ENCODE measurements at regions not wholly inside any gene's neighbourhood (a gene's known extent, or its start where the extent isn't known, plus 50 kb on each side); places are given as distances from the start of the nearest gene placed in this dataset.

DNA sequence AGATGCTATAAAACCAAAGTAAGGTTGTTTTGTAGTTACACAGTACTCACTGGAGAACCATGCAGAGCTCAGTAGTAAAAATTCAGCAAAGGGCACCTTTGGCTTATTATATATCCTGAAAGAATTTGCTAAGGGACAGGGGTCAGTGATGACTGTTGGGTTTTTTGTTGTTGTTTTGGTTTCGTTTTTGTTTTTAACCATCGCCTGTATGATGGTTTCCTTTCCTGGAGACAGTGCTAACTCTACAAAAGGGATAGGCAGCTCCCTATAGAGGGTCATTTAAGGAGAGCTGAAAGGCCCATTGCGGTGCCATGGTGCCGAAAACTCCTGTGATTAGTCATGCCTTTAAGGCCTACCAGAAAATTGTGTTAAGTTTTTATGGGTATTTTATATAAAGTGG, 118.2 kb upstream of the GOLIM4 start:
- TF ChIP-seq, protein P1, sequence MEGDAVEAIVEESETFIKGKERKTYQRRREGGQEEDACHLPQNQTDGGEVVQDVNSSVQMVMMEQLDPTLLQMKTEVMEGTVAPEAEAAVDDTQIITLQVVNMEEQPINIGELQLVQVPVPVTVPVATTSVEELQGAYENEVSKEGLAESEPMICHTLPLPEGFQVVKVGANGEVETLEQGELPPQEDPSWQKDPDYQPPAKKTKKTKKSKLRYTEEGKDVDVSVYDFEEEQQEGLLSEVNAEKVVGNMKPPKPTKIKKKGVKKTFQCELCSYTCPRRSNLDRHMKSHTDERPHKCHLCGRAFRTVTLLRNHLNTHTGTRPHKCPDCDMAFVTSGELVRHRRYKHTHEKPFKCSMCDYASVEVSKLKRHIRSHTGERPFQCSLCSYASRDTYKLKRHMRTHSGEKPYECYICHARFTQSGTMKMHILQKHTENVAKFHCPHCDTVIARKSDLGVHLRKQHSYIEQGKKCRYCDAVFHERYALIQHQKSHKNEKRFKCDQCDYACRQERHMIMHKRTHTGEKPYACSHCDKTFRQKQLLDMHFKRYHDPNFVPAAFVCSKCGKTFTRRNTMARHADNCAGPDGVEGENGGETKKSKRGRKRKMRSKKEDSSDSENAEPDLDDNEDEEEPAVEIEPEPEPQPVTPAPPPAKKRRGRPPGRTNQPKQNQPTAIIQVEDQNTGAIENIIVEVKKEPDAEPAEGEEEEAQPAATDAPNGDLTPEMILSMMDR (IDR thresholded peaks at IDR 0.05; ENCODE audit: insufficient read depth, low read length), result no peak
- TF ChIP-seq GABPA (IDR thresholded peaks at IDR 0.05; ENCODE audit: low read depth) (no peak), POLR2AphosphoS5 (IDR thresholded peaks at IDR 0.05; ENCODE audit: low read depth) (no peak)
- TF ChIP-seq, protein P2, sequence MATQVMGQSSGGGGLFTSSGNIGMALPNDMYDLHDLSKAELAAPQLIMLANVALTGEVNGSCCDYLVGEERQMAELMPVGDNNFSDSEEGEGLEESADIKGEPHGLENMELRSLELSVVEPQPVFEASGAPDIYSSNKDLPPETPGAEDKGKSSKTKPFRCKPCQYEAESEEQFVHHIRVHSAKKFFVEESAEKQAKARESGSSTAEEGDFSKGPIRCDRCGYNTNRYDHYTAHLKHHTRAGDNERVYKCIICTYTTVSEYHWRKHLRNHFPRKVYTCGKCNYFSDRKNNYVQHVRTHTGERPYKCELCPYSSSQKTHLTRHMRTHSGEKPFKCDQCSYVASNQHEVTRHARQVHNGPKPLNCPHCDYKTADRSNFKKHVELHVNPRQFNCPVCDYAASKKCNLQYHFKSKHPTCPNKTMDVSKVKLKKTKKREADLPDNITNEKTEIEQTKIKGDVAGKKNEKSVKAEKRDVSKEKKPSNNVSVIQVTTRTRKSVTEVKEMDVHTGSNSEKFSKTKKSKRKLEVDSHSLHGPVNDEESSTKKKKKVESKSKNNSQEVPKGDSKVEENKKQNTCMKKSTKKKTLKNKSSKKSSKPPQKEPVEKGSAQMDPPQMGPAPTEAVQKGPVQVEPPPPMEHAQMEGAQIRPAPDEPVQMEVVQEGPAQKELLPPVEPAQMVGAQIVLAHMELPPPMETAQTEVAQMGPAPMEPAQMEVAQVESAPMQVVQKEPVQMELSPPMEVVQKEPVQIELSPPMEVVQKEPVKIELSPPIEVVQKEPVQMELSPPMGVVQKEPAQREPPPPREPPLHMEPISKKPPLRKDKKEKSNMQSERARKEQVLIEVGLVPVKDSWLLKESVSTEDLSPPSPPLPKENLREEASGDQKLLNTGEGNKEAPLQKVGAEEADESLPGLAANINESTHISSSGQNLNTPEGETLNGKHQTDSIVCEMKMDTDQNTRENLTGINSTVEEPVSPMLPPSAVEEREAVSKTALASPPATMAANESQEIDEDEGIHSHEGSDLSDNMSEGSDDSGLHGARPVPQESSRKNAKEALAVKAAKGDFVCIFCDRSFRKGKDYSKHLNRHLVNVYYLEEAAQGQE (IDR thresholded peaks at IDR 0.05; ENCODE audit: insufficient replicate concordance, low read depth), result no peak

All from HL-60 (cell line).